NT2/D1 (cell line): ENCODE measurements at regions not wholly inside any gene's neighbourhood (a gene's known extent, or its start where the extent isn't known, plus 50 kb on each side); places are given as distances from the start of the nearest gene placed in this dataset.

Experiments used
- SUZ12 ChIP-seq: IDR thresholded peaks from 2 replicates; pipeline ENCODE4 v1.6.1; 2011; ENCODE audit not compliant: insufficient read length, insufficient read depth; ENCODE audit errors: extremely low read depth
- ZNF274 ChIP-seq: IDR thresholded peaks from 2 replicates; pipeline ENCODE4 v1.6.1; 2011; ENCODE audit warnings: mild to moderate bottlenecking, low read depth, low read length

DNA sequence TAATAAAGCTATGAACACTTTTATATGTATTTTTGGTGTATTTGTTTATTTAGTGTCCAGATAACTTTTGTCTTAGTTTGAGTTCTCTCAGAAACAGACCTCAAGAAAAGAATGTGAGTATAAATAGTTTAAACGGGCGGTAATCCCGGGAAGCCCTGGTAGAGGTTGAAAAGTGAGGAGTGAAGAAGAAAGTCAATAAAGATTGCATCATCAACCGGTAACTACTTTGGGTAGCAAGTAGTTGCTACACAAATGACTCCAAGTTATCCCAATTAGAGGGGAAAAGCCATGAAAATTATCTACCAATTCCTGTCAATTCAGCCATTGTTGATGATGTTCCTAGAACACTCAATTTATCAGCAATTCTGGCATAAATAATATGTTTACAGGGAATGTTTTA lies 870.3 kb upstream of the RAG2 start:
- TF ChIP-seq ZNF274, result no peak
- no peak for TF ChIP-seq SUZ12
